ENCODE measurements at regions not wholly inside any gene's neighbourhood (a gene's known extent, or its start where the extent isn't known, plus 50 kb on each side); places are given as distances from the start of the nearest gene placed in this dataset.

DNA sequence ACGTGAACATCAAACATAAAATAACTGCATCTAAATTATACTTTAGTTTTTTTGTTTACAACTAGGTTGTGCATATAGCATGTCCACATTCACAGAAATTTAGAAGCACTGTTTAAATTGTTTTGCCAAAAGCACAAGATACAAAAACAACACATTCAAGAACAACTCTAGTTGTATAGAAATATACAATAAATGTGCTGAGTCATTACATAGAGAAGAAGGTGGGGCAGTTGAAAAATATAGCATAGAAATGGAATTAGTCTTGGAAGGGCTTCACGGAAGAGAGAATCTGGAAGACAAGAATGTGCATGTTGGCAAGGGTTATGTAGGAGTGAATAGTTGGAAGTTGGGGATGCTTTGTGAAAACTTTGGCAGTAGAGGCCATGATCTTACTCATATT is 239.0 kb upstream of the GLRA2 start:
- TF ChIP-seq CTCF (IDR thresholded peaks at IDR 0.05) (no peak), EZH2 (IDR thresholded peaks at IDR 0.05; ENCODE audit: borderline replicate concordance, insufficient read depth, low read depth, low read length, poor library complexity, severe bottlenecking) (no peak)

All from B cell (primary cell).